ENCODE measurements at regions not wholly inside any gene's neighbourhood (a gene's known extent, or its start where the extent isn't known, plus 50 kb on each side); places are given as distances from the start of the nearest gene placed in this dataset.

- Histone ChIP-seq H3K4me3 (no peak overlapping the region), H3K36me3 (no peaks in the 10 kb centered on the region), H3K4me1 (ENCODE audit: control insufficient read depth in 1 of 2, low read depth in 2 of 2) (no peaks in the 10 kb centered on the region), H3K27me3 (replicated peaks; ENCODE audit: insufficient read depth) (no peaks in the 10 kb centered on the region), H3K27ac (no peak overlapping the region), H3K9me3 (no peaks in the 10 kb centered on the region)
- ATAC-seq (ENCODE audit: insufficient number of reproducible peaks, low FRiP score, low read depth) (no peak), DNase-seq (ENCODE audit: low spot score) (no peak)
- no peak for TF ChIP-seq CTCF (IDR thresholded peaks at IDR 0.05)
These were observed 67.1 kb upstream of the KIF26B start for GRCh38 chr1:245087723-245088122.

GRCh38 chr1:245086389-245086969 lies 68.3 kb upstream of the KIF26B start:
- Histone ChIP-seq H3K27ac (no peak overlapping the region), H3K36me3 (no peaks in the 10 kb centered on the region), H3K4me3 (no peak overlapping the region), H3K9me3 (no peaks in the 10 kb centered on the region), H3K27me3 (replicated peaks; ENCODE audit: insufficient read depth) (no peaks in the 10 kb centered on the region), H3K4me1 (ENCODE audit: control insufficient read depth in 1 of 2, low read depth in 2 of 2) (no peaks in the 10 kb centered on the region)
- ATAC-seq (ENCODE audit: insufficient number of reproducible peaks, low FRiP score, low read depth) (no peak), DNase-seq (ENCODE audit: low spot score) (no peak)
- no peak for TF ChIP-seq CTCF (IDR thresholded peaks at IDR 0.05)

- DNase-seq (ENCODE audit: low spot score): no peak
- no peaks in the 10 kb centered on the region for H3K4me1 ChIP-seq (ENCODE audit: control insufficient read depth in 1 of 2, low read depth in 2 of 2)
- no peaks in the 10 kb centered on the region for H3K27me3 ChIP-seq (replicated peaks; ENCODE audit: insufficient read depth)
- H3K9me3 ChIP-seq: no peaks in the 10 kb centered on the region
- H3K4me3 ChIP-seq: no peak overlapping the region
- TF ChIP-seq CTCF (IDR thresholded peaks at IDR 0.05): no peak
- no peaks in the 10 kb centered on the region for H3K36me3 ChIP-seq
- H3K27ac ChIP-seq: no peak overlapping the region
- no peak for ATAC-seq (ENCODE audit: insufficient number of reproducible peaks, low FRiP score, low read depth)
These were observed 69.2 kb upstream of the KIF26B start for GRCh38 chr1:245085508-245086095.

GRCh38 chr1:245084551-245084950 lies 70.2 kb upstream of the KIF26B start:
- Histone ChIP-seq H3K36me3 (no peaks in the 10 kb centered on the region), H3K27ac (no peak overlapping the region), H3K27me3 (replicated peaks; ENCODE audit: insufficient read depth) (no peaks in the 10 kb centered on the region), H3K4me3 (no peak overlapping the region), H3K4me1 (ENCODE audit: control insufficient read depth in 1 of 2, low read depth in 2 of 2) (no peaks in the 10 kb centered on the region), H3K9me3 (no peaks in the 10 kb centered on the region)
- ATAC-seq (ENCODE audit: insufficient number of reproducible peaks, low FRiP score, low read depth) (no peak), DNase-seq (ENCODE audit: low spot score) (no peak)
- TF ChIP-seq CTCF (IDR thresholded peaks at IDR 0.05): no peak

GRCh38 chr1:245079021-245079609 lies 75.7 kb upstream of the KIF26B start:
- DNase-seq (ENCODE audit: low spot score) (no peak), ATAC-seq (ENCODE audit: insufficient number of reproducible peaks, low FRiP score, low read depth) (no peak)
- H3K36me3 ChIP-seq: no peaks in the 10 kb centered on the region
- no peak overlapping the region for H3K27ac ChIP-seq
- H3K4me1 ChIP-seq (ENCODE audit: control insufficient read depth in 1 of 2, low read depth in 2 of 2): no peaks in the 10 kb centered on the region
- no peak overlapping the region for H3K4me3 ChIP-seq
- no peaks in the 10 kb centered on the region for H3K27me3 ChIP-seq (replicated peaks; ENCODE audit: insufficient read depth)
- no peak for TF ChIP-seq CTCF (IDR thresholded peaks at IDR 0.05)
- H3K9me3 ChIP-seq: no peaks in the 10 kb centered on the region

Measured in thoracic aorta (tissue), 2 donors.